ENCODE measurements at regions not wholly inside any gene's neighbourhood (a gene's known extent, or its start where the extent isn't known, plus 50 kb on each side); places are given as distances from the start of the nearest gene placed in this dataset.

GRCh38 chr20:60236613-60237012 lies 278.4 kb downstream of the CDH26 start:
- no peak for TF ChIP-seq ARNTL (CRISPR knock-in tag; IDR thresholded peaks at IDR 0.05; ENCODE audit: borderline replicate concordance, low read depth)
- TF ChIP-seq TOX (CRISPR knock-in tag; IDR thresholded peaks at IDR 0.05; ENCODE audit: borderline replicate concordance), result no peak
- no peak for TF ChIP-seq ZNF8 (CRISPR knock-in tag; IDR thresholded peaks at IDR 0.05)
- TF ChIP-seq ESRRG (CRISPR knock-in tag; IDR thresholded peaks at IDR 0.05), result no peak
- no peak for TF ChIP-seq TCF4 (CRISPR knock-in tag; IDR thresholded peaks at IDR 0.05; ENCODE audit: borderline replicate concordance)
- no peak for TF ChIP-seq CSDC2 (CRISPR knock-in tag; IDR thresholded peaks at IDR 0.05)
- no peak for TF ChIP-seq RARB (CRISPR knock-in tag; IDR thresholded peaks at IDR 0.05)
- no peak for TF ChIP-seq CREB5 (CRISPR knock-in tag; IDR thresholded peaks at IDR 0.05; ENCODE audit: low read depth)
- no peak for TF ChIP-seq POU6F1 (CRISPR knock-in tag; IDR thresholded peaks at IDR 0.05; ENCODE audit: borderline replicate concordance, low read depth)
- no peak for TF ChIP-seq PATZ1 (CRISPR knock-in tag; IDR thresholded peaks at IDR 0.05; ENCODE audit: borderline replicate concordance)
- TF ChIP-seq ZNF565 (CRISPR knock-in tag; conservative IDR thresholded peaks at IDR 0.05; ENCODE audit: low read depth), result no peak
- TF ChIP-seq ZNF70 (CRISPR knock-in tag; IDR thresholded peaks at IDR 0.05), result no peak
